SU-DHL-6 (cell line): ENCODE measurements at regions not wholly inside any gene's neighbourhood (a gene's known extent, or its start where the extent isn't known, plus 50 kb on each side); places are given as distances from the start of the nearest gene placed in this dataset.

ENCODE experiments used
- EZH2phosphoT487 ChIP-seq: fragments of 200-600 bp; sonication (generic), shearing (Covaris generic); conservative IDR thresholded peaks from 2 replicates; pipeline ENCODE4 v1.6.1; 2018; ENCODE audit warnings: mild to moderate bottlenecking, antibody characterized with exemption, low read length, moderate library complexity, mixed read lengths
- TF ChIP-seq, protein P1 (sequence below): fragments of 200-600 bp; sonication (generic); IDR thresholded peaks from one replicate; pipeline ENCODE4 v1.5.1; 2017; ENCODE audit warnings: antibody characterized with exemption, mild to moderate bottlenecking, low read length, moderate library complexity; ENCODE audit not compliant: insufficient read depth, poor library complexity, severe bottlenecking

DNA sequence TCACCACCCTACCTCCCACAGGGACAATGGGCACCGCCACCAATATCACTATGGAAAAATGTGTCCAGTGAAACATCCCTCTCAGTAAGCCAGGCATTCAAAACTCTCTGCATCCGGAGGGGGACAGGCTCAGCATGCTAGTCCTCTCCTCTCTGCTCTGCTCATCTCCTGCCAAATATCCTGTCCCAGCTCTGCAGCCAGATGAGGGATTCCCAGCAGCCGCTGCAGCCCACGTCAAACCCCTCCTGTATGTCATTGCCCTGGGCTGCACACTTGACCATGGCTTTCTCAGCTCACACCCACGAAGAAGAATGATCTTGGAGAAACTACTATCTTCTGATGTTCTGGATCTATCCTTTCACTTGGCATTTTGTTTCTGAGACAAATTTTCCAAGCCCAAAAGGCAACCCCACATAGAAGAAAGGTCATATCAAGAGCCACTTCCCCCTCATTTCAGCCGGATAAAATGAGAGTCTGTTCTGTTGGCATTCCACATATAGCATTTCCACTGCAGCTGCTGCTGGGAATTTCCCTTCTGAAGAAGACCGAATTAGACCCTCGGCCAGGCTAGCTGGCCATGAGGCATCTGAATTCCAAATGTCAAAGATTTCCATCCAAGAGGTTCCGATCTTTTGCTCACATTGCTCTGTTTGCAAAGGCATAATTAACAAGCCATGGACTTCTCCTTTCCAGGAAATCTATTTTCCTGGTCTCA lies 338.0 kb downstream of the ACTL7B start:
- TF ChIP-seq, protein P1, sequence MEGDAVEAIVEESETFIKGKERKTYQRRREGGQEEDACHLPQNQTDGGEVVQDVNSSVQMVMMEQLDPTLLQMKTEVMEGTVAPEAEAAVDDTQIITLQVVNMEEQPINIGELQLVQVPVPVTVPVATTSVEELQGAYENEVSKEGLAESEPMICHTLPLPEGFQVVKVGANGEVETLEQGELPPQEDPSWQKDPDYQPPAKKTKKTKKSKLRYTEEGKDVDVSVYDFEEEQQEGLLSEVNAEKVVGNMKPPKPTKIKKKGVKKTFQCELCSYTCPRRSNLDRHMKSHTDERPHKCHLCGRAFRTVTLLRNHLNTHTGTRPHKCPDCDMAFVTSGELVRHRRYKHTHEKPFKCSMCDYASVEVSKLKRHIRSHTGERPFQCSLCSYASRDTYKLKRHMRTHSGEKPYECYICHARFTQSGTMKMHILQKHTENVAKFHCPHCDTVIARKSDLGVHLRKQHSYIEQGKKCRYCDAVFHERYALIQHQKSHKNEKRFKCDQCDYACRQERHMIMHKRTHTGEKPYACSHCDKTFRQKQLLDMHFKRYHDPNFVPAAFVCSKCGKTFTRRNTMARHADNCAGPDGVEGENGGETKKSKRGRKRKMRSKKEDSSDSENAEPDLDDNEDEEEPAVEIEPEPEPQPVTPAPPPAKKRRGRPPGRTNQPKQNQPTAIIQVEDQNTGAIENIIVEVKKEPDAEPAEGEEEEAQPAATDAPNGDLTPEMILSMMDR, result no peak
- TF ChIP-seq EZH2phosphoT487, result no peak
